Ecto neural progenitor cell (in vitro differentiated cells): ENCODE measurements at regions not wholly inside any gene's neighbourhood (a gene's known extent, or its start where the extent isn't known, plus 50 kb on each side); places are given as distances from the start of the nearest gene placed in this dataset.
"Not testable (repeated sequence)": the region's sequence is repeated elsewhere in the genome, so short reads cannot be mapped to it uniquely, and the experiment has no call there.

Experiments used
- DNase-seq: peaks from one replicate; pipeline ENCODE4 v3.0.0-alpha.2; 2018; ENCODE audit warnings: low spot score

GRCh38 chr14:30072454-30072853 is 144.8 kb upstream of the PRKD1 start:
- not testable (repeated sequence) for DNase-seq

GRCh38 chr14:30077946-30078345 is 150.3 kb upstream of the PRKD1 start:
- DNase-seq, result no peak

GRCh38 chr14:30078811-30079402 is 151.3 kb upstream of the PRKD1 start:
- no peak for DNase-seq

GRCh38 chr14:30082486-30082885 is 154.8 kb upstream of the PRKD1 start:
- no peak for DNase-seq

- no peak for DNase-seq
Observed at GRCh38 chr14:30084811-30085210, 157.2 kb upstream of the PRKD1 start.

GRCh38 chr14:30085943-30086342 is 158.3 kb upstream of the PRKD1 start:
- DNase-seq, result no peak

- DNase-seq, result no peak
Observed at GRCh38 chr14:30088620-30089019, 161.0 kb upstream of the PRKD1 start.

- DNase-seq, result no peak
Observed at GRCh38 chr14:30108975-30109700, 181.5 kb upstream of the PRKD1 start.

- DNase-seq, result no peak
Observed at GRCh38 chr14:30114051-30114450, 186.4 kb upstream of the PRKD1 start.

- no peak for DNase-seq
Observed at GRCh38 chr14:30115756-30116155, 188.1 kb upstream of the PRKD1 start.

- no peak for DNase-seq
Observed at GRCh38 chr14:30118992-30119640, 191.5 kb upstream of the PRKD1 start.

- DNase-seq, result no peak
Observed at GRCh38 chr14:30125322-30125979, 197.8 kb upstream of the PRKD1 start.

- no peak for DNase-seq
Observed at GRCh38 chr14:30129807-30130206, 202.2 kb upstream of the PRKD1 start.

- DNase-seq, result no peak
Observed at GRCh38 chr14:30131581-30132097, 204.0 kb upstream of the PRKD1 start.

- no peak for DNase-seq
Observed at GRCh38 chr14:30132196-30132595, 204.5 kb upstream of the PRKD1 start.

GRCh38 chr14:30134936-30135335 is 207.3 kb upstream of the PRKD1 start:
- no peak for DNase-seq

GRCh38 chr14:30138567-30138966 is 210.9 kb upstream of the PRKD1 start:
- DNase-seq, result no peak

GRCh38 chr14:30142216-30142615 is 214.6 kb upstream of the PRKD1 start:
- DNase-seq, result no peak

- no peak for DNase-seq
Observed at GRCh38 chr14:30143627-30144026, 216.0 kb upstream of the PRKD1 start.

- no peak for DNase-seq
Observed at GRCh38 chr14:30153717-30154116, 226.1 kb upstream of the PRKD1 start.

GRCh38 chr14:30156571-30156970 is 228.9 kb upstream of the PRKD1 start:
- no peak for DNase-seq

GRCh38 chr14:30158299-30158698 is 230.7 kb upstream of the PRKD1 start:
- DNase-seq, result no peak

GRCh38 chr14:30159374-30159773 is 231.7 kb upstream of the PRKD1 start:
- DNase-seq, result no peak
